ENCODE measurements at regions not wholly inside any gene's neighbourhood (a gene's known extent, or its start where the extent isn't known, plus 50 kb on each side); places are given as distances from the start of the nearest gene placed in this dataset.

GRCh38 chr20:17890330-17890729 lies 78.3 kb downstream of the SNX5 start:
- TF ChIP-seq CTCF (IDR thresholded peaks at IDR 0.05) (no peak), ZFX (IDR thresholded peaks at IDR 0.05; ENCODE audit: borderline replicate concordance) (no peak)

Data from 22Rv1 (cell line).